HUES48 (cell line): ENCODE measurements at regions not wholly inside any gene's neighbourhood (a gene's known extent, or its start where the extent isn't known, plus 50 kb on each side); places are given as distances from the start of the nearest gene placed in this dataset.

Experiments
- H3K27ac ChIP-seq: one replicate; pipeline ENCODE4 v1.7.0; 2013; ENCODE audit warnings: low read depth, low read length, inconsistent platforms
- H3K27me3 ChIP-seq: 2 replicates; pipeline ENCODE4 v1.6.1; 2013; ENCODE audit warnings: mild to moderate bottlenecking, low read length; ENCODE audit not compliant: control insufficient read depth, insufficient read depth
- H3K36me3 ChIP-seq: 2 replicates; pipeline ENCODE4 v1.6.1; 2013; ENCODE audit warnings: low read length; ENCODE audit not compliant: control insufficient read depth, insufficient read depth
- H3K4me1 ChIP-seq: 2 replicates; pipeline ENCODE4 v1.6.1; 2013; ENCODE audit warnings: mild to moderate bottlenecking, low read length; ENCODE audit not compliant: control insufficient read depth, insufficient read depth
- H3K4me3 ChIP-seq: 2 replicates; pipeline ENCODE4 v1.5.1; 2013; ENCODE audit warnings: mild to moderate bottlenecking, low read depth, low read length
- H3K9ac ChIP-seq: 2 replicates; pipeline ENCODE4 v1.6.1; 2013; ENCODE audit warnings: mild to moderate bottlenecking, low read depth, low read length, moderate library complexity
- H3K9me3 ChIP-seq: 2 replicates; pipeline ENCODE4 v1.6.1; 2013; ENCODE audit warnings: low read length; ENCODE audit not compliant: control insufficient read depth, insufficient read depth

GRCh38 chr15:31840849-31841476 lies 189.4 kb upstream of the CHRNA7 start:
- no peaks in the 10 kb centered on the region for H3K36me3 ChIP-seq
- no peak overlapping the region for H3K4me3 ChIP-seq
- H3K27me3 ChIP-seq = no peaks in the 10 kb centered on the region
- H3K9me3 ChIP-seq = no peaks in the 10 kb centered on the region
- H3K4me1 ChIP-seq = no peaks in the 10 kb centered on the region
- no peak overlapping the region for H3K9ac ChIP-seq
- no peak overlapping the region for H3K27ac ChIP-seq

DNA sequence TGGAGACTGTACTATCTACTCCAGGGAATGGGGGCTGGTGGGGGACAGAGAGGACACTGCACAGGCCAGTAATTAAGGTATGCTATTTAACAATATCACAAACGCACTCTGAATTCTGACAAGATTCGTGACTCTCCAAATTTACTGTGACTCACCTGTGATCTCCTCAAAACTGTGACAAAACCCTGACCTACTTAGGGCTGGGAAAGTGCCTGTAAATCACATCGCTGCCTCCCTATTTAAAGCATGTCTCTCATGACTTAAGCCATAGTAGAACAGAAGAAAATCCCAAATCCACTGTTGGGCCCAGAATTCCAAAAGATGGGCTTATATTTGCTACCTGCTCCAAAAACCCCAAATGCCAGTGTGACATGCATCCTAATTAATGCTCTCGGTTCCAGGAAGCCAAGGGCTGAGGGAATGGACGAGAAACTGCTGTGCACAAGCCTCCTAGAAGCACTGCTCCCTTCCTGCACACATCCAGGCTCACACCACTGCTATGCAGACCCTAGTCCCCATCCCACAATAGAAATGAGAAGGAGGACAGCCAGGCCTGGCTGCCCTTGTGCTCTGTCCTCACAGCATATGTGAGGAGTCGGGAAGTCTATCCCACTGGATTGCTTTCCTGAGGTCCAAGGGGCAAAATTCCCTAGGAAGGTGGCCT lies 187.7 kb upstream of the CHRNA7 start:
- no peaks in the 10 kb centered on the region for H3K4me1 ChIP-seq
- no peak overlapping the region for H3K27ac ChIP-seq
- H3K9ac ChIP-seq = no peak overlapping the region
- no peak overlapping the region for H3K4me3 ChIP-seq
- H3K9me3 ChIP-seq = no peaks in the 10 kb centered on the region
- H3K36me3 ChIP-seq = no peaks in the 10 kb centered on the region
- no peaks in the 10 kb centered on the region for H3K27me3 ChIP-seq

DNA sequence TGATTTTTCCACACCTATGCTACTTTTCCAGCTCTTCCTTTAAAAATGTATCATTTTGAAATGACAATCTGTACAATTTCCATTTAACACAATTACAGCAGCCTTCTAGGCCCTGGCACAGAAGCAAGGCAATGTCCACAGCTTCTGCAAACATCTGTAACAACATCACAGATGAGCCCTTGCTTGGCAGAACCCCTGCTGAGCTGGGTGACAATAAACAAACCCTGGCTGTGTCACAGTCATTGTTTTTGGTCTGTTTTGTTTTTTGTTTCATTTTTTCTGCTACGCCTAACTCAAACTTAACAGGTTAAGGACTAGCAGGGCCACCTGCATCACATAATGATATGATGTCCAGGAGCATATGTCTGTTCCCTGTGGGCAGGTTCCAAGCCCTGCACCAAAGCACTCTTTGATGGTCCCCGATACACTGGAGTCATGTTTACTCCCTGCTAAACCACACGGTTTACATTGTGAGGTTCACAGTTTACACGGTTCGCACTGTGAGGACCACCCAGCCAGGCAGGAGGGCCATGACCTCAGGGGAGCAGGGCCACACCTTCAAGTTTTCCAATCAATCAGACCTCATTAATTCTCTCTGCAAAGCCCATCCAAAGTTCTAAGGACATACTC lies 186.8 kb upstream of the CHRNA7 start:
- no peaks in the 10 kb centered on the region for H3K9me3 ChIP-seq
- no peak overlapping the region for H3K27ac ChIP-seq
- no peak overlapping the region for H3K4me3 ChIP-seq
- H3K27me3 ChIP-seq = no peaks in the 10 kb centered on the region
- no peaks in the 10 kb centered on the region for H3K4me1 ChIP-seq
- no peak overlapping the region for H3K9ac ChIP-seq
- no peaks in the 10 kb centered on the region for H3K36me3 ChIP-seq

- H3K4me1 ChIP-seq = no peaks in the 10 kb centered on the region
- no peaks in the 10 kb centered on the region for H3K36me3 ChIP-seq
- peaks cover 3% of the 10 kb centered on the region; the same call in 1 of the 2 replicates for H3K9me3 ChIP-seq
- H3K9ac ChIP-seq = no peak overlapping the region
- no peak overlapping the region for H3K27ac ChIP-seq
- H3K27me3 ChIP-seq = no peaks in the 10 kb centered on the region
- H3K4me3 ChIP-seq = no peak overlapping the region
These were observed 184.5 kb upstream of the CHRNA7 start for GRCh38 chr15:31845791-31846190.

DNA sequence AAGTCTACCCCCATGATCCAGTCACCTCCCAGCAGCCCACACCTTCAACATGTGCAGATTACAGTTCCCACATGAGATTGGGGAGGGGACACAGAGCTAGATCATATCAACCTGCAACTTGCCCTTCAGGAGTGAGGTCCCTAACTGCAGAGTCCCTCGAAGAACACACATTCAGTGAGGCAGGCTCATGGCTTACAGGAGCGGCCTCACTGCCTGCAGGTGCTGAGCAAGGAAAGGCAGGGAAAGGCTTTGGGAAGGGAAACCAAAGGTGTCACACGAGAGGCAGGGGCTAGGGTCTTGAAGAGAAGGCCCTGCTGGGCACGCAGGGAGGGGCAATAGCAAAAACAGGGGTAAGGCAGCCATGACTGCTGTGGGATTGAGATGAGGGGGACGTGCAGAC lies 182.4 kb upstream of the CHRNA7 start:
- Histone ChIP-seq H3K4me3 (no peak overlapping the region), H3K27me3 (no peaks in the 10 kb centered on the region), H3K9me3 (peaks cover 7% of the 10 kb centered on the region), H3K36me3 (no peaks in the 10 kb centered on the region), H3K4me1 (no peaks in the 10 kb centered on the region), H3K9ac (no peak overlapping the region), H3K27ac (no peak overlapping the region)

DNA sequence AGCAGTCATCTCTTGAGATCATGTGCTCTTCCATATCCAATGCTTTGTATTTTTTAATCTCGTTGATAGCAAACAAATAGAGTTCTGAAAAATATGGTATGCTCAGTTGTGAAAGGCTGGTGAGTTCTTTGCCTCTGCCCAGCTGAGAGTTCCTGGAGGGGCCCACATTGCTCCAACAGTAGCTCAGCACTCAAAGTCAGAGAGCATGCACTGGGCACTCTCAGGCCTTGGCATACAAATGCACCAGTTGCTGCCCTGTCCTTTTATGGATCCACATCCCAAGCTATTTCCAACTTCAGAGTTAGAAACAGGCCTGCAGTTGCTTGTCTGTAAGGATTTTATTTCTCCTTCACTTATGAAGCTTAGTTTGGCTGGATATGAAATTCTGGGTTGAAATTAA lies 181.7 kb upstream of the CHRNA7 start:
- Histone ChIP-seq H3K4me3 (no peak overlapping the region), H3K9ac (no peak overlapping the region), H3K27ac (no peak overlapping the region), H3K9me3 (peaks cover 7% of the 10 kb centered on the region), H3K27me3 (no peaks in the 10 kb centered on the region), H3K36me3 (no peaks in the 10 kb centered on the region), H3K4me1 (no peaks in the 10 kb centered on the region)

- peaks cover 10% of the 10 kb centered on the region; the same call in 1 of the 2 replicates for H3K4me1 ChIP-seq
- H3K9me3 ChIP-seq = peaks cover 7% of the 10 kb centered on the region
- H3K27ac ChIP-seq = no peak overlapping the region
- no peaks in the 10 kb centered on the region for H3K36me3 ChIP-seq
- H3K9ac ChIP-seq = no peak overlapping the region
- no peak overlapping the region for H3K4me3 ChIP-seq
- H3K27me3 ChIP-seq = no peaks in the 10 kb centered on the region
These were observed 177.1 kb upstream of the CHRNA7 start for GRCh38 chr15:31852933-31853799.

DNA sequence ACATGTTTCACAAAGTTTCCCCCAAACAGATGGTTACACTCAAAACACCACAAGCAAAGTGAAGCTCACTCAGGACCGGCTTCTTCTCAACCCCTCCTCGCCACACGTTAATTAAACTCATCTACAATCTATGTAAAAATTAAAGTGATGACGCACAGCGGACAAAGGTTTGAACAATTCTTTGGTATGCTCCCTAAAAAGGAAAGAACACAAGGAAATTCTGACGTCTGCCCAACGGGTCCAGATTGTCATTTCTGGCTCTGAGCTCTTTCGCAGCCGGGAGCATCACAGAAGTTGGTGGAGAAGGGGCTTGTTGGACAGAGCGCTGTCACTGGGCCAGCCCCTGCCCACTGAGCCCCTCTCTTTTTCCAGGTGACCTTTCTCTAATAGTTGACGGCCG lies 173.7 kb upstream of the CHRNA7 start:
- Histone ChIP-seq H3K36me3 (no peaks in the 10 kb centered on the region), H3K27ac (no peak overlapping the region), H3K9ac (no peak overlapping the region), H3K27me3 (no peaks in the 10 kb centered on the region), H3K9me3 (no peaks in the 10 kb centered on the region), H3K4me1 (peaks cover 10% of the 10 kb centered on the region; the same call in 1 of the 2 replicates), H3K4me3 (no peak overlapping the region)

DNA sequence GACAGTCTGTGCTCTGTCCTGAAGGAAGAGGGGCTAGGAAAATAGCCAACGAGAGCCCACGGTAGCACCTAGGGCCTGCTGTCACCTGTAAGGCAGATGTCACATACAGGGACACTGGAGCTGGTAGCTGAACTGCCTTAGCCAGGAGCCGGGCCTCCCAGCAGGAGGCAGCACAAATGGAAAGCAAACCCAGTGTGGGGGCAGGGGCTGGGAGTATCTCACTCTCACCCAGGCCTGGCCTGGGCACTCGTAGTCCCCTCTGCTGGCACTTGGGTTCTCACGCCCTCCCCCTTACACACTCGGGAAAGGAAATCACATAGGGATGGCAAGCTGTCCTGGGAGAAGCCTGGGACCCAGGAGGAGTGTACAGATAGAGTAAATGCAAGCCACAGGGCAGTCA lies 173.1 kb upstream of the CHRNA7 start:
- Histone ChIP-seq H3K36me3 (no peaks in the 10 kb centered on the region), H3K9ac (no peak overlapping the region), H3K27ac (no peak overlapping the region), H3K4me1 (peaks cover 10% of the 10 kb centered on the region; the same call in 1 of the 2 replicates), H3K9me3 (no peaks in the 10 kb centered on the region), H3K4me3 (no peak overlapping the region), H3K27me3 (no peaks in the 10 kb centered on the region)

DNA sequence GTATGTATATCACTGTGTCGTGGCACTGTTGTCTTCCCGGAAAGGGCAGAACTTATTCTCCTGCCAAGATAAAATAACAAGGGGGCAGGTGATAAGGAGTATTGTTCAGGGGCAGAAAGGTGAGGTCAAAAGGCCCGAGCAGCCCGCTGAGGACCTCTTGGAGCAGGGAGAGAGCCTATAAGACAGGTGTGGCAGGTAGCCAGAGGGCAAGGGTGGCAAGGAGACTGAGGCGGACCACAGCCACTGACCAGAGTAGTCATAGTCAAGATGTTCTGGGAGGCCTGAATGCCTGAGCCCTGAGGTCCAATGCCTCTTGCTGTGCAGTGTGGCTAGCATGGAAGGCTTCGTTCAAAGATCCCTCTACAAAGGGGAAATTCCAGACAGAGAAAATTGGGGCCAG lies 172.3 kb upstream of the CHRNA7 start:
- H3K4me1 ChIP-seq = peaks cover 10% of the 10 kb centered on the region; the same call in 1 of the 2 replicates
- no peak overlapping the region for H3K9ac ChIP-seq
- no peak overlapping the region for H3K27ac ChIP-seq
- no peaks in the 10 kb centered on the region for H3K9me3 ChIP-seq
- no peaks in the 10 kb centered on the region for H3K36me3 ChIP-seq
- no peaks in the 10 kb centered on the region for H3K27me3 ChIP-seq
- no peak overlapping the region for H3K4me3 ChIP-seq
